GM12892 (cell line): ENCODE measurements at regions not wholly inside any gene's neighbourhood (a gene's known extent, or its start where the extent isn't known, plus 50 kb on each side); places are given as distances from the start of the nearest gene placed in this dataset.
"Not testable (repeated sequence)": the region's sequence is repeated elsewhere in the genome, so short reads cannot be mapped to it uniquely, and the experiment has no call there.

Experiments used
- DNase-seq: peaks from one replicate; pipeline ENCODE4 v3.0.0; 2011; ENCODE audit not compliant: insufficient read length
- FAIRE-seq: peaks from 2 replicates; lab custom pipeline; 2011; peaks lifted over from hg19 to GRCh38; lab: Jason Lieb, UNC
- POLR2A ChIP-seq: IDR thresholded peaks from 2 replicates; pipeline ENCODE4 v1.6.1; 2011; ENCODE audit warnings: low read depth, low read length, control low read depth
- POLR2AphosphoS5 ChIP-seq: IDR thresholded peaks from 2 replicates; pipeline ENCODE4 v1.6.1; 2011; ENCODE audit warnings: low read depth, low read length, control low read depth
- TAF1 ChIP-seq: IDR thresholded peaks from 2 replicates; pipeline ENCODE4 v1.6.1; 2011; ENCODE audit warnings: low read depth, mild to moderate bottlenecking, control low read depth, low read length, borderline replicate concordance

GRCh38 chr12:72982356-72982755, 710.2 kb downstream of the TRHDE start:
- FAIRE-seq (no peak), DNase-seq (no peak)
- TF ChIP-seq TAF1 (no peak), POLR2AphosphoS5 (no peak), POLR2A (no peak)

GRCh38 chr12:72986963-72987362, 714.8 kb downstream of the TRHDE start:
- FAIRE-seq (no peak), DNase-seq (no peak)
- TF ChIP-seq POLR2AphosphoS5 (no peak), POLR2A (no peak)

- FAIRE-seq (no peak), DNase-seq (no peak)
- TF ChIP-seq POLR2AphosphoS5 (no peak), POLR2A (no peak), TAF1 (no peak)
These were observed 717.3 kb downstream of the TRHDE start for GRCh38 chr12:72989458-72989947.

- not testable (repeated sequence) for FAIRE-seq, DNase-seq
These were observed 722.9 kb downstream of the TRHDE start for GRCh38 chr12:72995029-72995428.

- no peak for DNase-seq
These were observed 723.4 kb downstream of the TRHDE start for GRCh38 chr12:72995616-72996015.

GRCh38 chr12:73001806-73002205, 729.6 kb downstream of the TRHDE start:
- not testable (repeated sequence) for FAIRE-seq

More at GRCh38 chr12:72995616-72996015, 723.4 kb downstream of the TRHDE start:
- no peak for FAIRE-seq
- TF ChIP-seq TAF1 (no peak), POLR2AphosphoS5 (no peak), POLR2A (no peak)

GRCh38 chr12:73002504-73002903, 730.3 kb downstream of the TRHDE start:
- DNase-seq, FAIRE-seq: not testable (repeated sequence)

More at GRCh38 chr12:73001806-73002205, 729.6 kb downstream of the TRHDE start:
- not testable (repeated sequence) for DNase-seq

- DNase-seq, FAIRE-seq: not testable (repeated sequence)
These were observed 737.1 kb downstream of the TRHDE start for GRCh38 chr12:73009138-73009834.

- FAIRE-seq (no peak), DNase-seq (no peak)
- TF ChIP-seq POLR2A: no peak
- TF ChIP-seq POLR2AphosphoS5: no peak
- TF ChIP-seq TAF1: no peak
These were observed 745.8 kb downstream of the TRHDE start for GRCh38 chr12:73017981-73018380.

- DNase-seq (no peak), FAIRE-seq (no peak)
- TF ChIP-seq TAF1 (no peak), POLR2A (no peak), POLR2AphosphoS5 (no peak)
These were observed 781.7 kb downstream of the TRHDE start for GRCh38 chr12:73053893-73054292.

- FAIRE-seq (no peak), DNase-seq (no peak)
- TF ChIP-seq TAF1 (no peak), POLR2A (no peak), POLR2AphosphoS5 (no peak)
These were observed 785.3 kb downstream of the TRHDE start for GRCh38 chr12:73057428-73057827.

- TF ChIP-seq POLR2A (no peak), POLR2AphosphoS5 (no peak), TAF1 (no peak)
- FAIRE-seq (no peak), DNase-seq (no peak)
These were observed 793.7 kb downstream of the TRHDE start for GRCh38 chr12:73065913-73066312.

GRCh38 chr12:73067616-73068015, 795.4 kb downstream of the TRHDE start:
- no peak for DNase-seq
- no peak for FAIRE-seq
- no peak for TF ChIP-seq POLR2A
- TF ChIP-seq TAF1: no peak
- no peak for TF ChIP-seq POLR2AphosphoS5
